Osteoblast (primary cell): ENCODE measurements at regions not wholly inside any gene's neighbourhood (a gene's known extent, or its start where the extent isn't known, plus 50 kb on each side); places are given as distances from the start of the nearest gene placed in this dataset.
A peak's percentile ranks its signal among the peaks of the same experiment; 100 is the strongest.

Experiments
- DNase-seq: peaks from one replicate; pipeline ENCODE4 v3.0.0; 2011; ENCODE audit warnings: low spot score, mixed read lengths; ENCODE audit not compliant: insufficient read length; ENCODE audit errors: missing footprints
- H2AFZ ChIP-seq: 2 replicates; pipeline ENCODE4 v1.6.0; 2011; ENCODE audit warnings: mild to moderate bottlenecking, low read length
- H3K27ac ChIP-seq: 2 replicates; pipeline ENCODE4 v1.5.1; 2011; ENCODE audit warnings: mild to moderate bottlenecking, low read depth, low read length, moderate library complexity
- H3K27me3 ChIP-seq: 2 replicates; pipeline ENCODE4 v1.6.0; 2012; ENCODE audit warnings: mild to moderate bottlenecking, control low read depth, inconsistent platforms, low read length, moderate library complexity; ENCODE audit not compliant: insufficient read depth
- H3K36me3 ChIP-seq: 2 replicates; pipeline ENCODE4 v1.5.1; 2011; ENCODE audit warnings: mild to moderate bottlenecking, low read length, control low read depth, moderate library complexity; ENCODE audit not compliant: insufficient read depth
- H3K4me1 ChIP-seq: 2 replicates; pipeline ENCODE4 v1.5.1; 2011; ENCODE audit warnings: mild to moderate bottlenecking, low read length, control low read depth, moderate library complexity; ENCODE audit not compliant: insufficient read depth
- H3K4me2 ChIP-seq: 2 replicates; pipeline ENCODE4 v1.6.0; 2011; ENCODE audit warnings: mild to moderate bottlenecking, low read length; ENCODE audit not compliant: insufficient read depth
- H3K4me3 ChIP-seq: fragments of 200-600 bp; sonication (generic); 3 replicates; pipeline ENCODE4 v1.5.1; 2012; ENCODE audit warnings: mild to moderate bottlenecking, low read length, inconsistent platforms; ENCODE audit not compliant: insufficient read depth
- H3K79me2 ChIP-seq: 2 replicates; pipeline ENCODE4 v1.6.0; 2012; ENCODE audit warnings: mild to moderate bottlenecking, low read length, control low read depth, inconsistent platforms; ENCODE audit not compliant: insufficient read depth
- H3K9me3 ChIP-seq: 2 replicates; pipeline ENCODE4 v1.5.1; 2011; ENCODE audit warnings: low read depth, low read length, control low read depth
- H4K20me1 ChIP-seq: 2 replicates; pipeline ENCODE4 v1.6.0; 2012; ENCODE audit warnings: mild to moderate bottlenecking, low read length, control low read depth; ENCODE audit not compliant: insufficient read depth
- CTCF ChIP-seq: IDR thresholded peaks from 2 replicates; pipeline ENCODE4 v1.5.1; 2011; ENCODE audit warnings: mild to moderate bottlenecking, low read depth, low read length, moderate library complexity; ENCODE audit errors: extremely low read depth

- Histone ChIP-seq H3K36me3 (no peaks in the 10 kb centered on the region), H3K27me3 (no peaks in the 10 kb centered on the region), H4K20me1 (no peaks in the 10 kb centered on the region), H3K4me3 (peak overlapping the region; percentile 53), H3K4me1 (peaks cover 17% of the 10 kb centered on the region), H3K79me2 (no peaks in the 10 kb centered on the region), H2AFZ (peak overlapping the region; percentile 90), H3K27ac (no peak overlapping the region), H3K9me3 (no peaks in the 10 kb centered on the region), H3K4me2 (peak overlapping the region; percentile 71)
- no peak for DNase-seq
- no peak for TF ChIP-seq CTCF
These were observed 200.1 kb upstream of the CAMK1G start for GRCh38 chr1:209383422-209383821.

GRCh38 chr1:209383907-209384709 is 199.4 kb upstream of the CAMK1G start:
- TF ChIP-seq CTCF = no peak
- Histone ChIP-seq H4K20me1 (no peaks in the 10 kb centered on the region), H3K27ac (no peak overlapping the region), H2AFZ (no peak overlapping the region), H3K27me3 (no peaks in the 10 kb centered on the region), H3K4me2 (no peak overlapping the region), H3K9me3 (no peaks in the 10 kb centered on the region), H3K79me2 (no peaks in the 10 kb centered on the region), H3K36me3 (no peaks in the 10 kb centered on the region), H3K4me1 (peaks cover 23% of the 10 kb centered on the region), H3K4me3 (no peak overlapping the region)
- no peak for DNase-seq

- no peaks in the 10 kb centered on the region for H3K9me3 ChIP-seq
- no peaks in the 10 kb centered on the region for H3K27me3 ChIP-seq
- H3K79me2 ChIP-seq = no peaks in the 10 kb centered on the region
- H3K4me3 ChIP-seq = no peak overlapping the region
- no peaks in the 10 kb centered on the region for H4K20me1 ChIP-seq
- H3K27ac ChIP-seq = no peak overlapping the region
- DNase-seq = no peak
- TF ChIP-seq CTCF = no peak
- H3K4me2 ChIP-seq = no peak overlapping the region
- no peaks in the 10 kb centered on the region for H3K36me3 ChIP-seq
- peaks cover 28% of the 10 kb centered on the region for H3K4me1 ChIP-seq
- no peak overlapping the region for H2AFZ ChIP-seq
These were observed 198.6 kb upstream of the CAMK1G start for GRCh38 chr1:209384710-209385550.

GRCh38 chr1:209386156-209386555 is 197.4 kb upstream of the CAMK1G start:
- Histone ChIP-seq H2AFZ (no peak overlapping the region), H3K27me3 (no peaks in the 10 kb centered on the region), H4K20me1 (no peaks in the 10 kb centered on the region), H3K36me3 (no peaks in the 10 kb centered on the region), H3K4me1 (peaks cover 28% of the 10 kb centered on the region), H3K79me2 (no peaks in the 10 kb centered on the region), H3K9me3 (no peaks in the 10 kb centered on the region), H3K27ac (no peak overlapping the region), H3K4me2 (no peak overlapping the region), H3K4me3 (no peak overlapping the region)
- no peak for DNase-seq
- no peak for TF ChIP-seq CTCF
